HL-60 (cell line): ENCODE measurements at regions not wholly inside any gene's neighbourhood (a gene's known extent, or its start where the extent isn't known, plus 50 kb on each side); places are given as distances from the start of the nearest gene placed in this dataset.

Experiments
- CTCF ChIP-seq: IDR thresholded peaks from one replicate; pipeline ENCODE4 v1.5.1; 2011; ENCODE audit warnings: low read length, control low read depth, inconsistent platforms; ENCODE audit not compliant: insufficient read depth
- GABPA ChIP-seq: IDR thresholded peaks from 2 replicates; pipeline ENCODE4 v1.6.1; 2012; ENCODE audit warnings: low read depth

GRCh38 chr13:63189712-63190111 is 1774.1 kb upstream of the PCDH20 start:
- no peak for TF ChIP-seq CTCF
- TF ChIP-seq GABPA = no peak
